Body of pancreas (tissue), 4 donors: ENCODE measurements at regions not wholly inside any gene's neighbourhood (a gene's known extent, or its start where the extent isn't known, plus 50 kb on each side); places are given as distances from the start of the nearest gene placed in this dataset.
"Not testable (repeated sequence)": the region's sequence is repeated elsewhere in the genome, so short reads cannot be mapped to it uniquely, and the experiment has no call there.

Experiments
- ATAC-seq: fragments of 150-250 bp; one replicate; pipeline ENCODE4 v1.9.1; 2016
- DNase-seq, 4 donors: peaks; one replicate each; pipeline ENCODE4 v3.0.0-alpha.2; 2019
- H3K27ac ChIP-seq, 4 donors: fragments of 200-600 bp; sonication (generic); 1 replicate in 3 of 4; 2 replicates in 1 of 4; pipeline versions ENCODE4 v1.5.1 to v1.6.1; 2016 to 2019; ENCODE audit warnings: mild to moderate bottlenecking in 1 of 4, mixed read lengths in 1 of 4, moderate library complexity in 1 of 4
- H3K27me3 ChIP-seq, 2 donors: fragments of 200-600 bp; sonication (generic); one replicate each; pipeline ENCODE4 v1.6.0; 2016; ENCODE audit warnings: mild to moderate bottlenecking in 1 of 2
- H3K36me3 ChIP-seq, 2 donors: fragments of 200-600 bp; sonication (generic); replicated peaks in 1 of 2; 2 replicates each; pipeline ENCODE4 v1.5.1; 2016; ENCODE audit warnings: low read depth in 2 of 2; ENCODE audit not compliant: insufficient read depth in 1 of 2
- H3K4me1 ChIP-seq: fragments of 200-600 bp; sonication (generic); one replicate; pipeline ENCODE4 v1.6.0; 2016
- H3K4me3 ChIP-seq, 2 donors: fragments of 200-600 bp; sonication (generic); 1 replicate in 1 of 2; 2 replicates in 1 of 2; pipeline ENCODE4 v1.5.1; 2016 to 2019
- H3K9me3 ChIP-seq, 3 donors: fragments of 200-600 bp; sonication (generic); 1 replicate in 2 of 3; 2 replicates in 1 of 3; pipeline ENCODE4 v1.5.1; 2016
- CTCF ChIP-seq, 7 experiments: fragments of 450-650 bp in 4 of 7; fragments of 200-600 bp in 3 of 7; sonication (generic) in 3 of 7; IDR thresholded peaks; one replicate each; pipeline ENCODE4 v1.5.1; 2016 to 2019; ENCODE audit warnings: antibody characterized with exemption in 7 of 7
- POLR2A ChIP-seq, 3 donors: fragments of 450-650 bp; IDR thresholded peaks; one replicate each; pipeline ENCODE4 v1.6.1; 2016; ENCODE audit warnings: antibody characterized with exemption in 3 of 3, mild to moderate bottlenecking in 2 of 3
- WGBS, 2 donors: methylation state at CpG; one replicate each; pipeline ENCODE4 v1.1.5; 2017; 5-methylcytosine and 5-hydroxymethylcytosine counted together
- intact Hi-C: fragments of 100-400 bp; cut with DNase I; formaldehyde crosslinking; loops from one replicate; pipeline ENCODE4 v1.15.1; 2023

DNA sequence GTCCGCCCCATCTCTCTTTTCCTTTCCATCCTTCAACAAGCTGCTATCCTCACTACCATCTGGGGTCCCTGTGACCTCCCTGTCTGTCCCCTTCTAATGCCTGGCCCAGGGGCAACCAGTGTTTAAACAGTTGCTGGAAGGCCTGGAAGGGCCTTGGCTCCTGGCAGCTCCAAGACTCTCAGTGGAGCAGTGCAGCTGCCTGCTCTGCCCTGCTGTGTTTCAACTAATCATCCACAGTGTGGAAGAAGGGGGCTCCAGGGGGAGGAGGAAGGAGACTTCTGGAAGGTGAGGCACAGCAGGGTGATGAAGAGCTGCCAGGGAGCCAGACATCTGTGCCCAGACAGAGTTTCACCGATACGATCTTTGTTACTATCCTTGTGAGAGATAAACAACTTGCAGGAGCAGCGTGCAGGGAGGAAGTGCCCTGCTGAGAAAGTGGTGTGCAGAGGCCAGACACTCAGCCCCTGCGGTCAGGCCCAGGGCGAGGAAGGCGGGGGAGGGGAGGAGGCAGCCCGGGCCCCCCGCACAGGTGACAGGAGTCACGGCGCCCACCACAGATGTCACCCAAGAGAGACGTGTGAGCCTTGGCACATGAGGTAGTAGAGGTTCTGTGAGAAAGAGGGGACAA, 1061.8 kb downstream of the BCL11B start:
- Histone ChIP-seq H3K27me3 (no peaks in the 10 kb centered on the region), H3K9me3 (no peaks in the 10 kb centered on the region), H3K4me1 (no peaks in the 10 kb centered on the region), H3K36me3 (no peaks in the 10 kb centered on the region), H3K4me3 (no peak overlapping the region), H3K27ac (no peak overlapping the region)
- intact Hi-C loops: no loop called here
- DNase-seq: no peak
- TF ChIP-seq POLR2A (IDR thresholded peaks at IDR 0.05) (no peak), CTCF (IDR thresholded peaks at IDR 0.05) (no peak)
- 27 to 33% methylated on average over 10 to 11 of the region's 12 CpGs for WGBS, 2 donors
- no peak for ATAC-seq

GRCh38 chr14:98217530-98217929, 1054.5 kb downstream of the BCL11B start:
- no peak for DNase-seq
- Histone ChIP-seq H3K36me3 (no peaks in the 10 kb centered on the region), H3K27me3 (no peaks in the 10 kb centered on the region), H3K27ac (no peak overlapping the region), H3K9me3 (no peaks in the 10 kb centered on the region), H3K4me3 (no peak overlapping the region), H3K4me1 (no peaks in the 10 kb centered on the region)
- ATAC-seq: no peak
- TF ChIP-seq CTCF (IDR thresholded peaks at IDR 0.05) (no peak), POLR2A (IDR thresholded peaks at IDR 0.05) (no peak)
- 60 to 74% methylated on average over 6 of the region's 6 CpGs for WGBS, 2 donors
- intact Hi-C loops: no loop called here

DNA sequence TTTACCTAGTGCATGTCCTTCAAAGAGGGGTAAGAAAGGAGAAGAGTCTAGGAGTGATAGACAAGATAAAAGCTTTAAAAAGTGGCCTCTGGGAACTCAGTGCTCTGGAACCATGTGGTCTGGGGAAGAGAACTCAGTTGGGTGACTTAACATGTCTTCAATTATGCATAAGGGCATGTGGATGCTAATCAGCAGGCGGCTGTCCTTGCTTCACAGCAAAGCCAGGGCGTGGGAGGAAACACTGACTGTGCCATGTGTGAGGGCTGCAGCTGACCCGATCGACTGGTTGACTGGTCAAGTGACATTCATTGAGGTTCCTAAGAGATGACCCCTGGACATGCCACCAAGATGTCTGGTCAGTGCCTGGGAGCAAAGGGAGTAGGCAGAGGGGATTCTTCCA, 1053.8 kb downstream of the BCL11B start:
- H3K27me3 ChIP-seq: no peaks in the 10 kb centered on the region
- intact Hi-C loops: no loop called here

GRCh38 chr14:98219638-98220037, 1052.4 kb downstream of the BCL11B start:
- H3K27ac ChIP-seq: no peak overlapping the region
- ATAC-seq: no peak
- H3K27me3 ChIP-seq: no peaks in the 10 kb centered on the region
- no peaks in the 10 kb centered on the region for H3K36me3 ChIP-seq
- no peak overlapping the region for H3K4me3 ChIP-seq
- no peaks in the 10 kb centered on the region for H3K9me3 ChIP-seq
- no peak for TF ChIP-seq POLR2A (IDR thresholded peaks at IDR 0.05)
- TF ChIP-seq CTCF (IDR thresholded peaks at IDR 0.05): no peak
- DNase-seq: no peak
- H3K4me1 ChIP-seq: no peaks in the 10 kb centered on the region
- WGBS, 2 donors: 78 to 81% methylated on average over 5 of the region's 5 CpGs
- intact Hi-C loops: no loop called here

More for the DNA sequence above, 1053.8 kb downstream of the BCL11B start:
- no peaks in the 10 kb centered on the region for H3K36me3 ChIP-seq
- 13 to 17% methylated on average over 4 of the region's 4 CpGs for WGBS, 2 donors
- ATAC-seq (no peak), DNase-seq (no peak)
- H3K27ac ChIP-seq: no peak overlapping the region
- no peak overlapping the region for H3K4me3 ChIP-seq
- no peaks in the 10 kb centered on the region for H3K9me3 ChIP-seq
- TF ChIP-seq POLR2A (IDR thresholded peaks at IDR 0.05): no peak
- no peak for TF ChIP-seq CTCF (IDR thresholded peaks at IDR 0.05)
- H3K4me1 ChIP-seq: no peaks in the 10 kb centered on the region

GRCh38 chr14:98223106-98223505, 1048.9 kb downstream of the BCL11B start:
- TF ChIP-seq CTCF (IDR thresholded peaks at IDR 0.05) (no peak), POLR2A (IDR thresholded peaks at IDR 0.05) (no peak)
- Histone ChIP-seq H3K4me3 (no peak overlapping the region), H3K27ac (no peak overlapping the region), H3K9me3 (no peaks in the 10 kb centered on the region), H3K27me3 (no peaks in the 10 kb centered on the region), H3K4me1 (no peaks in the 10 kb centered on the region), H3K36me3 (no peaks in the 10 kb centered on the region)
- intact Hi-C loops: no loop called here
- ATAC-seq (no peak), DNase-seq (no peak)
- 66 to 71% methylated on average over 6 of the region's 6 CpGs for WGBS, 2 donors

- whole genome bisulfite sequencing, 2 donors: 81 to 84% methylated on average over 4 of the region's 4 CpGs
- intact Hi-C loops, ATAC-seq, H3K27ac ChIP-seq, H3K27me3 ChIP-seq, H3K9me3 ChIP-seq, H3K36me3 ChIP-seq, DNase-seq, H3K4me3 ChIP-seq, H3K4me1 ChIP-seq: not testable (repeated sequence)
Observed at GRCh38 chr14:98223710-98224109, 1048.3 kb downstream of the BCL11B start.
